WTC11 (cell line): ENCODE measurements at regions not wholly inside any gene's neighbourhood (a gene's known extent, or its start where the extent isn't known, plus 50 kb on each side); places are given as distances from the start of the nearest gene placed in this dataset.

Experiments
- ATAC-seq: fragments of 200-7000 bp; cut with Tn5 transposase; 2 replicates; pipeline ENCODE4 v1.10.0; 2021; ENCODE audit warnings: mild to moderate bottlenecking, moderate library complexity
- CTCF ChIA-PET: fragments of 300-600 bp; sonication (Branson Sonifier 250); formaldehyde crosslinking; loops from one replicate; lab custom pipeline; 2021; ENCODE audit warnings: antibody characterized with exemption; lab: Charles Lee
- POLR2A ChIA-PET: fragments of 350-600 bp; sonication (Branson Sonifier 250); formaldehyde crosslinking; loops from one replicate; lab custom pipeline; 2021; ENCODE audit warnings: antibody characterized with exemption; lab: Charles Lee
- DNase-seq: peaks from one replicate; pipeline ENCODE4 v3.0.0; 2021; ENCODE audit warnings: low spot score
- H3K27ac Mint-ChIP-seq: 2 replicates; pipeline ENCODE4 v1.8.0; 2021; ENCODE audit warnings: mixed read lengths
- H3K27me3 Mint-ChIP-seq: 2 replicates; pipeline ENCODE4 v1.8.0; 2021; ENCODE audit warnings: low read depth, mild to moderate bottlenecking, moderate library complexity, mixed read lengths
- H3K36me3 Mint-ChIP-seq: 2 replicates; pipeline ENCODE4 v1.8.0; 2021; ENCODE audit warnings: mixed read lengths
- H3K4me1 Mint-ChIP-seq: 2 replicates; pipeline ENCODE4 v1.8.0; 2022; ENCODE audit warnings: mixed read lengths
- H3K4me3 Mint-ChIP-seq: 2 replicates; pipeline ENCODE4 v1.8.0; 2021; ENCODE audit warnings: mild to moderate bottlenecking, moderate library complexity, mixed read lengths
- H3K9me3 Mint-ChIP-seq: 2 replicates; pipeline ENCODE4 v1.8.0; 2021; ENCODE audit warnings: mixed read lengths
- ATF2 ChIP-seq: sonication (generic); formaldehyde crosslinking; IDR thresholded peaks from 2 replicates; pipeline ENCODE4 v1.8.1; 2022; ENCODE audit warnings: low read depth, missing genetic modification reagents, borderline replicate concordance
- CDX4 ChIP-seq: fragments of 250-450 bp; sonication (Bioruptor Pico); IDR thresholded peaks from 2 replicates; pipeline ENCODE4 v1.9.0; 2021; ENCODE audit warnings: moderate library complexity, mild to moderate bottlenecking, inconsistent platforms, borderline replicate concordance
- CREM ChIP-seq: sonication (generic); formaldehyde crosslinking; IDR thresholded peaks from 2 replicates; pipeline ENCODE4 v1.8.1; 2022; ENCODE audit warnings: mild to moderate bottlenecking, missing genetic modification reagents, moderate library complexity
- E2F4 ChIP-seq: sonication (generic); formaldehyde crosslinking; IDR thresholded peaks from 2 replicates; pipeline ENCODE4 v1.8.1; 2022; ENCODE audit warnings: low read depth, mild to moderate bottlenecking, moderate library complexity, missing genetic modification reagents, borderline replicate concordance
- E2F5 ChIP-seq: sonication (generic); formaldehyde crosslinking; IDR thresholded peaks from 2 replicates; pipeline ENCODE4 v1.8.1; 2022; ENCODE audit warnings: mild to moderate bottlenecking, moderate library complexity, missing genetic modification reagents
- ERG ChIP-seq: fragments of 250-450 bp; sonication (Bioruptor Pico); IDR thresholded peaks from 2 replicates; pipeline ENCODE4 v1.8.0; 2021; ENCODE audit warnings: mild to moderate bottlenecking
- ESRRA ChIP-seq: sonication (generic); formaldehyde crosslinking; IDR thresholded peaks from 2 replicates; pipeline ENCODE4 v1.8.1; 2022; ENCODE audit warnings: mild to moderate bottlenecking, missing genetic modification reagents, borderline replicate concordance
- FOXJ3 ChIP-seq: sonication (generic); formaldehyde crosslinking; IDR thresholded peaks from 2 replicates; pipeline ENCODE4 v1.9.0; 2021; ENCODE audit warnings: missing genetic modification reagents, mild to moderate bottlenecking, borderline replicate concordance
- FOXP4 ChIP-seq: sonication (generic); formaldehyde crosslinking; IDR thresholded peaks from 2 replicates; pipeline ENCODE4 v1.8.0; 2022; ENCODE audit warnings: mild to moderate bottlenecking, missing genetic modification reagents
- IRF2 ChIP-seq: sonication (generic); formaldehyde crosslinking; IDR thresholded peaks from 2 replicates; pipeline ENCODE4 v1.8.0; 2022; ENCODE audit warnings: low read depth, missing genetic modification reagents, borderline replicate concordance
- MLX ChIP-seq: sonication (generic); formaldehyde crosslinking; IDR thresholded peaks from 2 replicates; pipeline ENCODE4 v1.8.1; 2023; ENCODE audit warnings: mild to moderate bottlenecking, missing genetic modification reagents, moderate library complexity
- RELA ChIP-seq: sonication (generic); formaldehyde crosslinking; IDR thresholded peaks from 2 replicates; pipeline ENCODE4 v1.8.1; 2022; ENCODE audit warnings: missing genetic modification reagents, mild to moderate bottlenecking, borderline replicate concordance
- ZMAT4 ChIP-seq: fragments of 250-450 bp; sonication (Bioruptor Pico); IDR thresholded peaks from 2 replicates; pipeline ENCODE4 v1.9.0; 2021; ENCODE audit warnings: mild to moderate bottlenecking
- ZNF121 ChIP-seq: sonication (generic); formaldehyde crosslinking; IDR thresholded peaks from 2 replicates; pipeline ENCODE4 v1.8.0; 2023; ENCODE audit warnings: missing genetic modification reagents
- ZNF232 ChIP-seq: sonication (generic); formaldehyde crosslinking; IDR thresholded peaks from 2 replicates; pipeline ENCODE4 v1.8.0; 2022; ENCODE audit warnings: mild to moderate bottlenecking, missing genetic modification reagents
- ZNF281 ChIP-seq: sonication (generic); formaldehyde crosslinking; IDR thresholded peaks from 2 replicates; pipeline ENCODE4 v1.8.0; 2023; ENCODE audit warnings: mild to moderate bottlenecking, missing genetic modification reagents
- ZNF396 ChIP-seq: fragments of 250-450 bp; sonication (Bioruptor Pico); IDR thresholded peaks from 2 replicates; pipeline ENCODE4 v1.8.0; 2021; ENCODE audit warnings: mild to moderate bottlenecking, moderate library complexity, borderline replicate concordance
- ZSCAN18 ChIP-seq: fragments of 250-450 bp; sonication (Bioruptor Pico); IDR thresholded peaks from 2 replicates; pipeline ENCODE4 v2.1.2; 2022; ENCODE audit warnings: mild to moderate bottlenecking, moderate library complexity

GRCh38 chr18:73043611-73044010 lies 175.8 kb upstream of the NETO1 start (continued):
- TF ChIP-seq ZSCAN18 (CRISPR knock-in tag) (no peak), ERG (no peak), RELA (CRISPR knock-in tag) (no peak), CDX4 (CRISPR knock-in tag) (no peak), E2F4 (CRISPR knock-in tag) (no peak), IRF2 (CRISPR knock-in tag) (no peak), CREM (CRISPR knock-in tag) (no peak), ZNF396 (CRISPR knock-in tag) (no peak), E2F5 (no peak), FOXP4 (CRISPR knock-in tag) (no peak), FOXJ3 (CRISPR knock-in tag) (no peak)

GRCh38 chr18:73043211-73043610 lies 175.4 kb upstream of the NETO1 start:
- ATAC-seq (no peak), DNase-seq (no peak)
- H3K27me3 Mint-ChIP-seq = no peaks in the 10 kb centered on the region
- peaks cover 5% of the 10 kb centered on the region; the same call in 1 of the 2 replicates for H3K9me3 Mint-ChIP-seq
- ChIA-PET POLR2A (no interaction called here), CTCF (no interaction called here)
- TF ChIP-seq FOXJ3 (CRISPR knock-in tag) (no peak), ZMAT4 (CRISPR knock-in tag) (no peak), ATF2 (CRISPR knock-in tag) (no peak), ZNF281 (CRISPR knock-in tag) (no peak), ZNF121 (CRISPR knock-in tag) (no peak), CREM (CRISPR knock-in tag) (no peak), ZNF232 (CRISPR knock-in tag) (no peak), MLX (CRISPR knock-in tag) (no peak), ESRRA (CRISPR knock-in tag) (no peak)
- H3K27ac Mint-ChIP-seq = no peak overlapping the region
- H3K36me3 Mint-ChIP-seq = no peaks in the 10 kb centered on the region
- peaks cover 21% of the 10 kb centered on the region for H3K4me1 Mint-ChIP-seq
- no peak overlapping the region for H3K4me3 Mint-ChIP-seq
